Stimulated activated CD8-positive, alpha-beta memory T cell treated with anti-CD3 and anti-CD28 coated beads, Interleukin-2, amount 100 ng/mL, for 48 hours (primary cell): ENCODE measurements at regions not wholly inside any gene's neighbourhood (a gene's known extent, or its start where the extent isn't known, plus 50 kb on each side); places are given as distances from the start of the nearest gene placed in this dataset.

Source experiments
- DNase-seq, 2 donors: peaks; one replicate each; pipeline ENCODE4 v3.0.0-alpha.2; 2020; ENCODE audit warnings: low read depth in 2 of 2

GRCh38 chr5:68407311-68408239 is 192.0 kb downstream of the PIK3R1 start:
- DNase-seq, result no peak

GRCh38 chr5:68408345-68408871 is 192.9 kb downstream of the PIK3R1 start:
- DNase-seq, result no peak

GRCh38 chr5:68409259-68409658 is 193.7 kb downstream of the PIK3R1 start:
- DNase-seq, result no peak

- DNase-seq, result no peak
These were observed 195.6 kb downstream of the PIK3R1 start for GRCh38 chr5:68411161-68411560.

GRCh38 chr5:68415177-68416085 is 199.9 kb downstream of the PIK3R1 start:
- DNase-seq, result no peak

GRCh38 chr5:68416714-68417113 is 201.2 kb downstream of the PIK3R1 start:
- DNase-seq, result no peak

GRCh38 chr5:68418201-68418600 is 202.6 kb downstream of the PIK3R1 start:
- DNase-seq, result no peak

- no peak for DNase-seq
These were observed 203.1 kb downstream of the PIK3R1 start for GRCh38 chr5:68418680-68419079.

- DNase-seq, result no peak
These were observed 203.6 kb downstream of the PIK3R1 start for GRCh38 chr5:68419081-68419636.

- DNase-seq, result no peak
These were observed 204.3 kb downstream of the PIK3R1 start for GRCh38 chr5:68419637-68420452.

GRCh38 chr5:68420476-68421344 is 205.2 kb downstream of the PIK3R1 start:
- no peak for DNase-seq

- no peak for DNase-seq
These were observed 206.1 kb downstream of the PIK3R1 start for GRCh38 chr5:68421485-68422220.

- DNase-seq, result no peak
These were observed 207.7 kb downstream of the PIK3R1 start for GRCh38 chr5:68423154-68423811.

- no peak for DNase-seq
These were observed 209.4 kb downstream of the PIK3R1 start for GRCh38 chr5:68424799-68425537.

GRCh38 chr5:68426586-68426985 is 211.0 kb downstream of the PIK3R1 start:
- no peak for DNase-seq

- no peak for DNase-seq
These were observed 212.8 kb downstream of the PIK3R1 start for GRCh38 chr5:68428231-68428811.

- no peak for DNase-seq
These were observed 214.0 kb downstream of the PIK3R1 start for GRCh38 chr5:68429510-68429909.

GRCh38 chr5:68430279-68430678 is 214.7 kb downstream of the PIK3R1 start:
- DNase-seq, result no peak
